ENCODE measurements at regions not wholly inside any gene's neighbourhood (a gene's known extent, or its start where the extent isn't known, plus 50 kb on each side); places are given as distances from the start of the nearest gene placed in this dataset.
A peak's percentile ranks its signal among the peaks of the same experiment; 100 is the strongest.

GRCh38 chr22:19621373-19622060 is 92.8 kb upstream of the SEPTIN5 start:
- no peak for DNase-seq

GRCh38 chr22:19622061-19622441 is 92.3 kb upstream of the SEPTIN5 start:
- DNase-seq = no peak

- no peak for DNase-seq
Measured at GRCh38 chr22:19625331-19626041, 88.8 kb upstream of the SEPTIN5 start.

GRCh38 chr22:19626042-19626587 is 88.2 kb upstream of the SEPTIN5 start:
- no peak for DNase-seq

- no peak for DNase-seq
Measured at GRCh38 chr22:19626666-19627065, 87.6 kb upstream of the SEPTIN5 start.

- DNase-seq = no peak
Measured at GRCh38 chr22:19628038-19628776, 86.1 kb upstream of the SEPTIN5 start.

- DNase-seq = no peak
Measured at GRCh38 chr22:19629331-19629719, 85.0 kb upstream of the SEPTIN5 start.

- peak in 54 of 56 donors; percentile 7 to 84 (median 46) for DNase-seq
Measured at GRCh38 chr22:19629720-19630419, 84.4 kb upstream of the SEPTIN5 start.

- DNase-seq = no peak
Measured at GRCh38 chr22:19630614-19631013, 83.7 kb upstream of the SEPTIN5 start.

GRCh38 chr22:19631899-19632667 is 82.2 kb upstream of the SEPTIN5 start:
- DNase-seq = peak in 5 of 56 donors; percentile 1 to 34 (median 12)

- no peak for DNase-seq
Measured at GRCh38 chr22:19632668-19633148, 81.6 kb upstream of the SEPTIN5 start.

GRCh38 chr22:19634226-19634975 is 79.9 kb upstream of the SEPTIN5 start:
- no peak for DNase-seq

GRCh38 chr22:19635644-19636043 is 78.7 kb upstream of the SEPTIN5 start:
- no peak for DNase-seq

GRCh38 chr22:19636696-19637407 is 77.5 kb upstream of the SEPTIN5 start:
- DNase-seq = no peak

GRCh38 chr22:19637408-19638281 is 76.7 kb upstream of the SEPTIN5 start:
- DNase-seq = no peak

- DNase-seq = no peak
Measured at GRCh38 chr22:19638282-19639015, 75.9 kb upstream of the SEPTIN5 start.

- no peak for DNase-seq
Measured at GRCh38 chr22:19639610-19640135, 74.6 kb upstream of the SEPTIN5 start.

Measured in amygdala (tissue), 56 donors.